OCI-LY3 (cell line): ENCODE measurements at regions not wholly inside any gene's neighbourhood (a gene's known extent, or its start where the extent isn't known, plus 50 kb on each side); places are given as distances from the start of the nearest gene placed in this dataset.
"Not testable (repeated sequence)": the region's sequence is repeated elsewhere in the genome, so short reads cannot be mapped to it uniquely, and the experiment has no call there.

Source experiments
- H2AFZ ChIP-seq: fragments of 200-600, 300-600 bp; shearing (Covaris generic); 2 replicates; pipeline ENCODE4 v1.6.0; 2014; ENCODE audit warnings: antibody characterized with exemption, low read depth, low read length
- H3K27ac ChIP-seq: fragments of 200-600, 300-600 bp; sonication (generic); 2 replicates; pipeline ENCODE4 v1.5.1; 2014; ENCODE audit warnings: mild to moderate bottlenecking, low read length, moderate library complexity, mixed read lengths
- H3K27me3 ChIP-seq: fragments of 200-600, 300-600 bp; sonication (generic); 2 replicates; pipeline ENCODE4 v1.6.1; 2014; ENCODE audit warnings: low read depth, low read length, mixed read lengths
- H3K36me3 ChIP-seq: fragments of 200-600, 300-600 bp; sonication (generic); replicated peaks from 2 replicates; pipeline ENCODE3; 2014; ENCODE audit warnings: low read depth, low read length, mixed read lengths
- H3K4me1 ChIP-seq: fragments of 300-600, 200-600 bp; sonication (generic); 2 replicates; pipeline ENCODE4 v1.6.1; 2014; ENCODE audit warnings: low read length, mixed read lengths
- H3K4me2 ChIP-seq: fragments of 200-600, 300-600 bp; sonication (generic); 2 replicates; pipeline ENCODE4 v1.6.1; 2014; ENCODE audit warnings: low read length, mixed read lengths
- H3K4me3 ChIP-seq: fragments of 300-600, 200-600 bp; sonication (generic); 2 replicates; pipeline ENCODE4 v1.5.1; 2014; ENCODE audit warnings: antibody characterized with exemption, mild to moderate bottlenecking, low read length, moderate library complexity
- H3K79me2 ChIP-seq: fragments of 300-600, 200-600 bp; shearing (Covaris generic); 2 replicates; pipeline ENCODE4 v1.6.1; 2014; ENCODE audit warnings: mild to moderate bottlenecking, low read length, mixed read lengths
- H3K9ac ChIP-seq: fragments of 300-600, 200-600 bp; shearing (Covaris generic); 2 replicates; pipeline ENCODE4 v1.6.0; 2014; ENCODE audit warnings: mild to moderate bottlenecking, low read length, moderate library complexity
- H3K9me3 ChIP-seq: fragments of 200-600, 300-600 bp; shearing (Covaris generic); 2 replicates; pipeline ENCODE4 v1.6.1; 2014; ENCODE audit warnings: low read length, mixed read lengths; ENCODE audit not compliant: insufficient read depth
- H4K20me1 ChIP-seq: fragments of 200-600, 300-600 bp; sonication (generic); 2 replicates; pipeline ENCODE4 v1.6.1; 2016; ENCODE audit warnings: low read length, mixed read lengths; ENCODE audit not compliant: insufficient read depth
- EZH2phosphoT487 ChIP-seq: fragments of 200-600 bp; shearing (Covaris generic); IDR thresholded peaks from 2 replicates; pipeline ENCODE4 v1.6.1; 2018; ENCODE audit warnings: antibody characterized with exemption, mixed run types, low read depth
- TF ChIP-seq, protein P1 (sequence below): fragments of 200-600, 300-600 bp; sonication (generic); IDR thresholded peaks from 2 replicates; pipeline ENCODE4 v1.5.1; 2014; ENCODE audit warnings: antibody characterized with exemption, low read length, low read depth

DNA sequence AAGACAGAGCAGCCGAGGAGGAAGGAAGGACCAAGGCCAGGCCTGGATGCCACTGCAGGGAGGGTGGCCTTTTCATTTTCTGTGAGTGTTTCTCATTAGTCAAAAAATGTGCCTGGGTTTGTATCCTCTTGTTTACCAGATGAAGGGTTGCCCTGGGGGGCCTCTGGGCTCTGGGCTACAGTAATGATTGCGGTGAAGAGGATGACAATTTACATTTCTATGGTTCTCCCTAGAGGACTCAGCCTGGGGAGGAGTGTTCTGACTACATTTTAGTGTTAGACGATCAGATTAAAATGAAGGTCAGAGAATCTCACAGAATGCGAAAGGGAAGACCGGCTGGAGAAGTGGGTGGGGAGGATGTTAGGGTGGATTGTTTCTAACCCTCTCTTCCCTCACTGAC lies 108.0 kb upstream of the KMT2C start:
- H2AFZ ChIP-seq: no peak overlapping the region
- no peak for TF ChIP-seq EZH2phosphoT487
- TF ChIP-seq, protein P1, sequence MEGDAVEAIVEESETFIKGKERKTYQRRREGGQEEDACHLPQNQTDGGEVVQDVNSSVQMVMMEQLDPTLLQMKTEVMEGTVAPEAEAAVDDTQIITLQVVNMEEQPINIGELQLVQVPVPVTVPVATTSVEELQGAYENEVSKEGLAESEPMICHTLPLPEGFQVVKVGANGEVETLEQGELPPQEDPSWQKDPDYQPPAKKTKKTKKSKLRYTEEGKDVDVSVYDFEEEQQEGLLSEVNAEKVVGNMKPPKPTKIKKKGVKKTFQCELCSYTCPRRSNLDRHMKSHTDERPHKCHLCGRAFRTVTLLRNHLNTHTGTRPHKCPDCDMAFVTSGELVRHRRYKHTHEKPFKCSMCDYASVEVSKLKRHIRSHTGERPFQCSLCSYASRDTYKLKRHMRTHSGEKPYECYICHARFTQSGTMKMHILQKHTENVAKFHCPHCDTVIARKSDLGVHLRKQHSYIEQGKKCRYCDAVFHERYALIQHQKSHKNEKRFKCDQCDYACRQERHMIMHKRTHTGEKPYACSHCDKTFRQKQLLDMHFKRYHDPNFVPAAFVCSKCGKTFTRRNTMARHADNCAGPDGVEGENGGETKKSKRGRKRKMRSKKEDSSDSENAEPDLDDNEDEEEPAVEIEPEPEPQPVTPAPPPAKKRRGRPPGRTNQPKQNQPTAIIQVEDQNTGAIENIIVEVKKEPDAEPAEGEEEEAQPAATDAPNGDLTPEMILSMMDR: no peak
- H3K9ac ChIP-seq: no peak overlapping the region
- H3K27ac ChIP-seq: no peak overlapping the region
- no peaks in the 10 kb centered on the region for H3K79me2 ChIP-seq
- no peak overlapping the region for H3K4me3 ChIP-seq
- no peaks in the 10 kb centered on the region for H3K9me3 ChIP-seq
- H3K4me1 ChIP-seq: no peaks in the 10 kb centered on the region
- H3K36me3 ChIP-seq: no peaks in the 10 kb centered on the region
- H3K4me2 ChIP-seq: no peak overlapping the region
- H3K27me3 ChIP-seq: no peaks in the 10 kb centered on the region
- H4K20me1 ChIP-seq: no peaks in the 10 kb centered on the region

DNA sequence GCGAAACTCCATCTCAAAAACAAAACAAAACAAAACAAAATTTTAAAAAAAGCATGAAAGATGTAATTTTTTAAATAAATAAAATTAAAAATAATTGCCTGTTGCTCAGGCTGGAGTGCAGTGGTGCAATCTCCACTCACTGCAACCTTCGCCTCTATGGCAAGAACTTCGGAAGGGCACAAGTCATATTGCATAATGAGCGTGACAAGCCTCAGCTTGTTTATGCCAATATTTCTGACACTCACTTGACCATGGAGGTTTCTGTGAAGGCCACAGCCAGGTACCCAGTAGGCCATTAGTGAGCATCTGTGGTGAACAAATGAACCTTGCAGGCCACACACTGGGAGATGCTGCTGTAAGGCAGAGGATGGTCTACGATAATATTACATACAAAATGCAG lies 106.1 kb upstream of the KMT2C start:
- no peaks in the 10 kb centered on the region for H3K4me1 ChIP-seq
- no peak overlapping the region for H2AFZ ChIP-seq
- no peaks in the 10 kb centered on the region for H3K27me3 ChIP-seq
- H4K20me1 ChIP-seq: no peaks in the 10 kb centered on the region
- H3K9ac ChIP-seq: no peak overlapping the region
- no peak overlapping the region for H3K27ac ChIP-seq
- H3K4me2 ChIP-seq: no peak overlapping the region
- TF ChIP-seq, protein P1: no peak
- no peak for TF ChIP-seq EZH2phosphoT487
- H3K9me3 ChIP-seq: no peaks in the 10 kb centered on the region
- no peaks in the 10 kb centered on the region for H3K79me2 ChIP-seq
- no peaks in the 10 kb centered on the region for H3K36me3 ChIP-seq
- H3K4me3 ChIP-seq: no peak overlapping the region

DNA sequence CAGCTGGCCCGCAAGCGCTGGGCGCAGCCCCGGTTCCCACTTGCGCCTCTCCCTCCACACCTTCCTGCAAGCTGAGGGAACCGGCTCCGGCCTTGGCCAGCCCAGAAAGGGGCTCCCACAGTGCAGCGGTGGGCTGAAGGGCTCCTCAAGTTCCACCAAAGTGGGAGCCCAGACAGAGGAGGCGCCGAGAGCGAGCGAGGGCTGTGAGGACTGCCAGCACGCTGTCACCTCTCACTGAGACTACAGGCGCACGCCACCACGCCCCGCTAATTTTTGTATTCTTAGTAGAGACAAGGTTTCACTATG lies 103.3 kb upstream of the KMT2C start:
- H2AFZ ChIP-seq, H4K20me1 ChIP-seq, H3K27ac ChIP-seq, H3K79me2 ChIP-seq, H3K36me3 ChIP-seq, H3K27me3 ChIP-seq, H3K4me1 ChIP-seq, H3K4me2 ChIP-seq, H3K4me3 ChIP-seq, H3K9me3 ChIP-seq, H3K9ac ChIP-seq: not testable (repeated sequence)

DNA sequence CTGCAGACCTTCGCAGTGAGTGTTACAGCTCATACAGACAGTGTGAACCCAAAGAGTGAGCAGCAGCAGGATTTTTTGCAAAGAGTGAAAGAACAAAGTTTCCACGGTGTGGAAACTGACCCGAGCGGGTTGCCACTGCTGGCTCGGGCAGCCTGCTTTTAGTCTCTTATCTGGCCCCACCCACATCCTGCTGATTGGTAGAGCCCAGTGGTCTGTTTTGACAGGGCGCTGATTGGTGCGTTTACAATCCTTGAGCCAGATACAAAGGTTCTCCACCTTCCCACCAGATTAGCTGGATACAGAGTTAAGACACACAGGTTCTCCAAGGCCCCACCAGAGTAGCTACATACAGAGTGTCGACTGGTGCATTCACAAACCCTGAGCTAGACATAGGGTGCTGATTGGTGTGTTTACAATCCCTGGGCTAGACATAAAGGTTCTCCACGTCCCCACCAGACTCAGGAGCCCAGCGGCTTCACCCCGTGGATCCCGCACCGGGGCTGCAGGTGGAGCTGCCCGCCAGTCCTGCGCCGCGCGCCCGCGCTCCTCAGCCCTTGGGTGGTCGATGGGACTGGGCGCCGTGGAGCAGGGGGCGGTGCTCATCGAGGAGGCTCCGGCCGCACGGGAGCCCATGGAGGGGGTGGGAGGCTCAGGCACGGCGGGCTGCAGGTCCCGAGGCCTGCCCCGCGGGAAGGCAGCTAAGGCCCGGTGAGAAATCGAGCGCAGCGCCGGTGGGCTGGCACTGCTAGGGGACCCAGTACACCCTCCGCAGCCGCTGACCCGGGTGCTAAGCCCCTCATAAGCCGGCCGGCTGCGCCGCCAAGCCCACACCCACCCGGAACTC lies 102.8 kb upstream of the KMT2C start:
- H3K36me3 ChIP-seq, H3K27ac ChIP-seq, H3K4me1 ChIP-seq, H3K4me3 ChIP-seq, H3K79me2 ChIP-seq, H3K9ac ChIP-seq, H3K27me3 ChIP-seq, H4K20me1 ChIP-seq, H3K9me3 ChIP-seq, H3K4me2 ChIP-seq, H2AFZ ChIP-seq: not testable (repeated sequence)

DNA sequence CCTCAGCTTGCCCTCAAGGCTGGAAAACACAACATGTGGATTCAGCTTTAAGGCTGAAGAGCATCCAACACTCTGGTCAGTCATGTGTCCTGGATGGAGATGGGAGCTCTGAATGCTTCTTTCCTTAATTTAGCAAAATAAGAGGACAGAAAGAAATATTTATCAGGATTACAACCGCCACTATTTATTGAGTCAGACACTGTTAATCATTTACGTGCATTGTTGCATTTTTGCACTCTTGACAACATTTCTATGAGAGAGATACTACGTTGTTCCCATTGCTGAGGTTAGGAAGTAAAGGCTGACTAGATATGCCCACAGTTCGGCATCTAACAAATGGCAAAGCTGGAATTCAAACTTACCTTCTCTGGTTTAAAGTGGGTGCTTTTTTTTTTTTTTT lies 101.8 kb upstream of the KMT2C start:
- Histone ChIP-seq H3K79me2 (no peaks in the 10 kb centered on the region), H3K27me3 (no peaks in the 10 kb centered on the region), H4K20me1 (no peaks in the 10 kb centered on the region), H3K4me1 (no peaks in the 10 kb centered on the region), H3K4me3 (no peak overlapping the region), H3K4me2 (no peak overlapping the region), H2AFZ (no peak overlapping the region), H3K27ac (no peak overlapping the region), H3K9me3 (no peaks in the 10 kb centered on the region), H3K9ac (no peak overlapping the region), H3K36me3 (no peaks in the 10 kb centered on the region)
- TF ChIP-seq, protein P1: no peak
- TF ChIP-seq EZH2phosphoT487: no peak
